HCT116 (cell line): ENCODE measurements at regions not wholly inside any gene's neighbourhood (a gene's known extent, or its start where the extent isn't known, plus 50 kb on each side); places are given as distances from the start of the nearest gene placed in this dataset.

Experiments used
- ATAC-seq: fragments of 200-7000 bp; cut with Tn5 transposase; 2 replicates; pipeline ENCODE4 v1.9.1; 2020; ENCODE audit warnings: mild to moderate bottlenecking, moderate library complexity
- BruUV-seq: library from RNA; stranded (reverse); fragments of 400-500 nt; replicated peaks from 2 replicates; lab custom pipeline; 2021; lab: Mats Ljungman, UMichigan
- CTCF ChIA-PET: fragments of 300-600 bp; sonication (Branson Sonifier 250); formaldehyde crosslinking; loops from one replicate; lab custom pipeline; 2021; ENCODE audit warnings: antibody characterized with exemption; lab: Charles Lee
- POLR2A ChIA-PET: fragments of 300-600, 350-600 bp; sonication (Branson Sonifier 250); formaldehyde crosslinking; loops from one replicate; lab custom pipeline; 2021; ENCODE audit warnings: antibody characterized with exemption; lab: Charles Lee
- RAD21 ChIA-PET, 2 experiments: fragments of 300-600 bp; sonication (Branson Sonifier 250); formaldehyde crosslinking; loops; one replicate each; lab custom pipeline; 2023; ENCODE audit warnings: low total read pairs in 2 of 2; ENCODE audit not compliant: uncharacterized antibody in 2 of 2, unreplicated experiment in 2 of 2, low non-redundant PET in 1 of 2; lab: Charles Lee
- DNase-seq: peaks from one replicate; pipeline ENCODE4 v3.0.0-alpha.2; 2010; ENCODE audit warnings: low read depth, low spot score
- H2AFZ ChIP-seq: fragments of 200-600 bp; shearing (Covaris generic), sonication (generic); 2 replicates; pipeline ENCODE4 v1.6.1; 2017; ENCODE audit warnings: low read depth, mixed run types, mixed read lengths, antibody characterized with exemption, low read length; ENCODE audit not compliant: poor library complexity, severe bottlenecking
- H3K27ac ChIP-seq: 2 replicates; pipeline ENCODE4 v1.5.1; 2012; ENCODE audit warnings: low read depth, low read length
- H3K27me3 ChIP-seq: fragments of 200-600 bp; sonication (generic); 2 replicates; pipeline ENCODE4 v1.6.1; 2016; ENCODE audit warnings: mixed run types, low read length, mixed read lengths; ENCODE audit not compliant: insufficient read depth
- H3K36me3 ChIP-seq, 2 experiments: fragments of 200-500 bp in 1 of 2; fragments of 200-600 bp in 1 of 2; sonication (Bioruptor generic) in 1 of 2; sonication (generic) in 1 of 2; 2 replicates each; pipeline versions ENCODE4 v1.5.1 to v1.6.1; 2014 to 2016; ENCODE audit warnings: low read length in 2 of 2, inconsistent platforms in 1 of 2, mixed read lengths in 1 of 2, mixed run types in 1 of 2; ENCODE audit not compliant: insufficient read depth in 2 of 2, control insufficient read depth in 1 of 2
- H3K4me1 ChIP-seq, 2 experiments: fragments of 200-600 bp in 1 of 2; sonication (generic) in 1 of 2; 2 replicates each; pipeline versions ENCODE4 v1.5.1 to v1.6.1; 2012 to 2017; ENCODE audit warnings: low read length in 2 of 2, inconsistent platforms in 1 of 2, mild to moderate bottlenecking in 1 of 2, mixed read lengths in 1 of 2, mixed run types in 1 of 2, moderate library complexity in 1 of 2; ENCODE audit not compliant: insufficient read depth in 2 of 2, control insufficient read depth in 1 of 2
- H3K4me2 ChIP-seq: fragments of 200-600 bp; sonication (generic); 2 replicates; pipeline ENCODE4 v1.6.1; 2017; ENCODE audit warnings: mixed run types, low read length, mixed read lengths
- H3K4me3 ChIP-seq, 2 experiments: fragments of 200-600 bp in 1 of 2; sonication (generic) in 1 of 2; replicated peaks in 1 of 2; 2 replicates each; pipeline ENCODE4 v1.5.1; 2011 to 2016; ENCODE audit warnings: low read length in 2 of 2, control low read depth in 1 of 2, low read depth in 1 of 2, mild to moderate bottlenecking in 1 of 2, mixed read lengths in 1 of 2, mixed run types in 1 of 2
- H3K79me2 ChIP-seq: fragments of 200-600 bp; sonication (generic); 2 replicates; pipeline ENCODE4 v1.6.1; 2017; ENCODE audit warnings: mild to moderate bottlenecking, mixed run types, low read length, moderate library complexity, mixed read lengths; ENCODE audit not compliant: insufficient read depth
- H3K9ac ChIP-seq: fragments of 200-600 bp; sonication (generic); 2 replicates; pipeline ENCODE4 v1.6.1; 2016; ENCODE audit warnings: low read length, mixed read lengths
- H3K9me2 ChIP-seq: fragments of 200-600 bp; sonication (generic), shearing (Covaris generic); 2 replicates; pipeline ENCODE4 v1.6.1; 2017; ENCODE audit warnings: mixed run types, mild to moderate bottlenecking, moderate library complexity; ENCODE audit not compliant: insufficient read depth
- H3K9me3 ChIP-seq, 2 experiments: fragments of 200-500 bp in 1 of 2; fragments of 200-600 bp in 1 of 2; sonication (Bioruptor generic) in 1 of 2; sonication (generic) in 1 of 2; 2 replicates each; pipeline ENCODE4 v1.6.1; 2014 to 2017; ENCODE audit warnings: low read length in 2 of 2, mixed read lengths in 2 of 2, inconsistent platforms in 1 of 2, low read depth in 1 of 2, mild to moderate bottlenecking in 1 of 2, mixed run types in 1 of 2, moderate library complexity in 1 of 2; ENCODE audit not compliant: control insufficient read depth in 1 of 2, insufficient read depth in 1 of 2
- H4K20me1 ChIP-seq: fragments of 200-600 bp; sonication (generic), shearing (Covaris generic); 2 replicates; pipeline ENCODE4 v1.6.1; 2017; ENCODE audit warnings: mixed run types, mild to moderate bottlenecking, moderate library complexity; ENCODE audit not compliant: insufficient read depth
- CEBPB ChIP-seq: IDR thresholded peaks from 2 replicates; pipeline ENCODE4 v1.6.1; 2012; ENCODE audit warnings: low read depth
- CTCF ChIP-seq, 3 experiments: fragments of 200-600 bp in 1 of 3; sonication (generic) in 1 of 3; IDR thresholded peaks in 2 of 3; conservative IDR thresholded peaks in 1 of 3; 2 replicates each; pipeline ENCODE4 v1.5.1; 2012 to 2017; ENCODE audit warnings: low read depth in 2 of 3, low read length in 2 of 3, antibody characterized with exemption in 1 of 3, borderline replicate concordance in 1 of 3, control low read depth in 1 of 3, mild to moderate bottlenecking in 1 of 3, mixed read lengths in 1 of 3, mixed run types in 1 of 3, moderate library complexity in 1 of 3; ENCODE audit not compliant: insufficient read depth in 1 of 3
- EGR1 ChIP-seq: IDR thresholded peaks from 2 replicates; pipeline ENCODE4 v1.6.1; 2012; ENCODE audit warnings: low read depth
- EZH2 ChIP-seq: fragments of 200-600 bp; sonication (generic); IDR thresholded peaks from 2 replicates; pipeline ENCODE4 v1.6.1; 2017; ENCODE audit warnings: antibody characterized with exemption, mixed run types
- EZH2phosphoT487 ChIP-seq: fragments of 200-600 bp; IDR thresholded peaks from 2 replicates; pipeline ENCODE4 v1.6.1; 2018; ENCODE audit warnings: antibody characterized with exemption, borderline replicate concordance
- FOSL1 ChIP-seq: IDR thresholded peaks from 2 replicates; pipeline ENCODE4 v1.6.1; 2012; ENCODE audit warnings: low read depth
- POLR2A ChIP-seq: IDR thresholded peaks from 2 replicates; pipeline ENCODE4 v1.7.0; 2011; ENCODE audit warnings: borderline replicate concordance; ENCODE audit not compliant: insufficient read depth, insufficient read length; ENCODE audit errors: extremely low read depth
- POLR2AphosphoS5 ChIP-seq: IDR thresholded peaks from 2 replicates; pipeline ENCODE4 v1.6.1; 2011; ENCODE audit warnings: mild to moderate bottlenecking, low read depth, low read length, moderate library complexity
- RAD21 ChIP-seq: IDR thresholded peaks from 2 replicates; pipeline ENCODE4 v1.6.1; 2012; ENCODE audit warnings: low read depth, mild to moderate bottlenecking
- SP1 ChIP-seq: IDR thresholded peaks from 2 replicates; pipeline ENCODE4 v1.6.1; 2012; ENCODE audit warnings: low read depth
- TCF7L2 ChIP-seq: IDR thresholded peaks from 2 replicates; pipeline ENCODE4 v1.7.0; 2011; ENCODE audit warnings: borderline replicate concordance, inconsistent platforms; ENCODE audit not compliant: insufficient read depth, insufficient read length; ENCODE audit errors: extremely low read depth
- YY1 ChIP-seq: IDR thresholded peaks from 2 replicates; pipeline ENCODE4 v1.6.1; 2011; ENCODE audit warnings: low read length, low read depth, moderate library complexity, mild to moderate bottlenecking; ENCODE audit not compliant: insufficient replicate concordance; ENCODE audit errors: extremely low read depth
- ZBTB33 ChIP-seq: IDR thresholded peaks from 2 replicates; pipeline ENCODE4 v1.6.1; 2011; ENCODE audit warnings: mild to moderate bottlenecking, low read length, moderate library complexity; ENCODE audit not compliant: insufficient replicate concordance; ENCODE audit errors: extremely low read depth
- ZFX ChIP-seq: fragments of 450-650 bp; IDR thresholded peaks from 2 replicates; pipeline ENCODE4 v1.6.1; 2017
- intact Hi-C: fragments of 100-400 bp; cut with micrococcal nuclease; formaldehyde crosslinking; loops from 2 replicates; pipeline ENCODE4 v1.10.0; 2022

GRCh38 chr2:16373341-16373740 is 292.3 kb downstream of the CYRIA start:
- Histone ChIP-seq H3K9me3 (no peaks in the 10 kb centered on the region), H2AFZ (no peak overlapping the region), H3K9me2 (no peaks in the 10 kb centered on the region), H3K4me3 (no peak overlapping the region), H3K27ac (no peak overlapping the region), H3K4me1 (no peaks in the 10 kb centered on the region), H3K4me2 (no peak overlapping the region), H3K9ac (no peak overlapping the region), H3K36me3 (no peaks in the 10 kb centered on the region), H4K20me1 (no peaks in the 10 kb centered on the region), H3K79me2 (no peaks in the 10 kb centered on the region), H3K27me3 (no peaks in the 10 kb centered on the region)
- ChIA-PET RAD21 (no interaction called here), POLR2A (no interaction called here), CTCF (no interaction called here)
- DNase-seq (no peak), ATAC-seq (no peak)
- intact Hi-C loops = no loop called here
- no TSS peak for BruUV-seq
- TF ChIP-seq EZH2 (no peak), EGR1 (no peak), TCF7L2 (no peak), CTCF (IDR thresholded peaks at IDR 0.05 in 2 of 3, conservative IDR thresholded peaks at IDR 0.05 in 1 of 3; ENCODE audit: borderline replicate concordance in 1 of 3, insufficient read depth in 1 of 3, low read depth in 2 of 3, low read length in 2 of 3) (no peak), RAD21 (no peak), EZH2phosphoT487 (no peak), SP1 (no peak), ZBTB33 (no peak), CEBPB (no peak), FOSL1 (no peak), POLR2A (no peak), POLR2AphosphoS5 (no peak), ZFX (no peak), YY1 (no peak)
